ENCODE measurements at regions not wholly inside any gene's neighbourhood (a gene's known extent, or its start where the extent isn't known, plus 50 kb on each side); places are given as distances from the start of the nearest gene placed in this dataset.

- no peaks in the 10 kb centered on the region for H3K36me3 ChIP-seq
- no peaks in the 10 kb centered on the region for H3K27me3 ChIP-seq
- H3K4me3 ChIP-seq (ENCODE audit: low read depth in 1 of 2, low read length in 1 of 2): no peak overlapping the region
- TF ChIP-seq, protein P1, sequence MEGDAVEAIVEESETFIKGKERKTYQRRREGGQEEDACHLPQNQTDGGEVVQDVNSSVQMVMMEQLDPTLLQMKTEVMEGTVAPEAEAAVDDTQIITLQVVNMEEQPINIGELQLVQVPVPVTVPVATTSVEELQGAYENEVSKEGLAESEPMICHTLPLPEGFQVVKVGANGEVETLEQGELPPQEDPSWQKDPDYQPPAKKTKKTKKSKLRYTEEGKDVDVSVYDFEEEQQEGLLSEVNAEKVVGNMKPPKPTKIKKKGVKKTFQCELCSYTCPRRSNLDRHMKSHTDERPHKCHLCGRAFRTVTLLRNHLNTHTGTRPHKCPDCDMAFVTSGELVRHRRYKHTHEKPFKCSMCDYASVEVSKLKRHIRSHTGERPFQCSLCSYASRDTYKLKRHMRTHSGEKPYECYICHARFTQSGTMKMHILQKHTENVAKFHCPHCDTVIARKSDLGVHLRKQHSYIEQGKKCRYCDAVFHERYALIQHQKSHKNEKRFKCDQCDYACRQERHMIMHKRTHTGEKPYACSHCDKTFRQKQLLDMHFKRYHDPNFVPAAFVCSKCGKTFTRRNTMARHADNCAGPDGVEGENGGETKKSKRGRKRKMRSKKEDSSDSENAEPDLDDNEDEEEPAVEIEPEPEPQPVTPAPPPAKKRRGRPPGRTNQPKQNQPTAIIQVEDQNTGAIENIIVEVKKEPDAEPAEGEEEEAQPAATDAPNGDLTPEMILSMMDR (IDR thresholded peaks at IDR 0.05): no peak
- no peak overlapping the region for H3K27ac ChIP-seq
- H3K9me3 ChIP-seq: no peaks in the 10 kb centered on the region
- no peaks in the 10 kb centered on the region for H3K4me1 ChIP-seq (ENCODE audit: control insufficient read depth in 1 of 2, insufficient read depth in 1 of 2, low read depth in 1 of 2, low read length in 1 of 2)
Observed at GRCh38 chr1:187893471-187893870, 1064.7 kb downstream of the PLA2G4A start.

GRCh38 chr1:187894349-187894748 is 1065.6 kb downstream of the PLA2G4A start:
- H3K4me3 ChIP-seq (ENCODE audit: low read depth in 1 of 2, low read length in 1 of 2): no peak overlapping the region
- TF ChIP-seq, protein P1 (IDR thresholded peaks at IDR 0.05): no peak
- H3K9me3 ChIP-seq: no peaks in the 10 kb centered on the region
- no peak overlapping the region for H3K27ac ChIP-seq
- no peaks in the 10 kb centered on the region for H3K36me3 ChIP-seq
- H3K4me1 ChIP-seq (ENCODE audit: control insufficient read depth in 1 of 2, insufficient read depth in 1 of 2, low read depth in 1 of 2, low read length in 1 of 2): no peaks in the 10 kb centered on the region
- H3K27me3 ChIP-seq: no peaks in the 10 kb centered on the region

- H3K27ac ChIP-seq: no peak overlapping the region
- H3K4me1 ChIP-seq (ENCODE audit: control insufficient read depth in 1 of 2, insufficient read depth in 1 of 2, low read depth in 1 of 2, low read length in 1 of 2): no peaks in the 10 kb centered on the region
- H3K27me3 ChIP-seq: no peaks in the 10 kb centered on the region
- TF ChIP-seq, protein P1 (IDR thresholded peaks at IDR 0.05): no peak
- H3K36me3 ChIP-seq: no peaks in the 10 kb centered on the region
- no peaks in the 10 kb centered on the region for H3K9me3 ChIP-seq
- no peak overlapping the region for H3K4me3 ChIP-seq (ENCODE audit: low read depth in 1 of 2, low read length in 1 of 2)
Observed at GRCh38 chr1:187903223-187903622, 1074.5 kb downstream of the PLA2G4A start.

GRCh38 chr1:187909382-187909781 is 1080.6 kb downstream of the PLA2G4A start:
- H3K4me3 ChIP-seq (ENCODE audit: low read depth in 1 of 2, low read length in 1 of 2): no peak overlapping the region
- H3K9me3 ChIP-seq: no peaks in the 10 kb centered on the region
- H3K27ac ChIP-seq: no peak overlapping the region
- H3K4me1 ChIP-seq (ENCODE audit: control insufficient read depth in 1 of 2, insufficient read depth in 1 of 2, low read depth in 1 of 2, low read length in 1 of 2): no peaks in the 10 kb centered on the region
- H3K27me3 ChIP-seq: no peaks in the 10 kb centered on the region
- TF ChIP-seq, protein P1 (IDR thresholded peaks at IDR 0.05): no peak
- no peaks in the 10 kb centered on the region for H3K36me3 ChIP-seq

DNA sequence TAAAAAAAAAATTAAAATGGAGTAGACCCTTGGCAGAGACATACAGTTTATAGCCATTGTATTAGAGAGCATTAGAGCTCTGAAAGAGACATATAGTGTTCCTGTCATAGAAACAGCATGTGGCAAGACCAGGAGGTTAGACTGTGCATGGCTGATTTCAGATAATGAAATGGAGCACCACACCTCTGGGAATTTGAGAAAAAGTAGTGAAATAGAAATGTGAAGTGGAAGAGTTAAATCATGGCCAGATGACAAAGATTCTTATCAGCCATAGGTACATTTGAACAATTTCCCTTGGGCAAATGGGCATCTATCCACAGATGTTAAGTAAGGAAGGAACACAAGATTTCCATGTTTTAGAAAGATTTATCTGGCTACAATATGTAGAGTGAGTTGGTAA is 1083.1 kb downstream of the PLA2G4A start:
- Histone ChIP-seq H3K4me3 (ENCODE audit: low read depth in 1 of 2, low read length in 1 of 2) (no peak overlapping the region), H3K27ac (no peak overlapping the region), H3K9me3 (no peaks in the 10 kb centered on the region), H3K27me3 (no peaks in the 10 kb centered on the region), H3K4me1 (ENCODE audit: control insufficient read depth in 1 of 2, insufficient read depth in 1 of 2, low read depth in 1 of 2, low read length in 1 of 2) (no peaks in the 10 kb centered on the region), H3K36me3 (no peaks in the 10 kb centered on the region)
- TF ChIP-seq, protein P1 (IDR thresholded peaks at IDR 0.05): no peak

GRCh38 chr1:187920976-187921375 is 1092.2 kb downstream of the PLA2G4A start:
- H3K27me3 ChIP-seq: no peaks in the 10 kb centered on the region
- H3K4me3 ChIP-seq (ENCODE audit: low read depth in 1 of 2, low read length in 1 of 2): no peak overlapping the region
- H3K9me3 ChIP-seq: no peaks in the 10 kb centered on the region
- H3K4me1 ChIP-seq (ENCODE audit: control insufficient read depth in 1 of 2, insufficient read depth in 1 of 2, low read depth in 1 of 2, low read length in 1 of 2): no peaks in the 10 kb centered on the region
- TF ChIP-seq, protein P1 (IDR thresholded peaks at IDR 0.05): no peak
- H3K27ac ChIP-seq: no peak overlapping the region
- H3K36me3 ChIP-seq: no peaks in the 10 kb centered on the region

Measured in neutrophil (primary cell).